ENCODE measurements at regions not wholly inside any gene's neighbourhood (a gene's known extent, or its start where the extent isn't known, plus 50 kb on each side); places are given as distances from the start of the nearest gene placed in this dataset.

GRCh38 chr3:59540696-59541095 lies 490.9 kb upstream of the CFAP20DC start (continued):
- TF ChIP-seq ZNF462 (CRISPR knock-in tag; IDR thresholded peaks at IDR 0.05): no peak
- TF ChIP-seq EZH2 (IDR thresholded peaks at IDR 0.05; ENCODE audit: low read depth, unreplicated experiment): no peak
- TF ChIP-seq, protein P1, sequence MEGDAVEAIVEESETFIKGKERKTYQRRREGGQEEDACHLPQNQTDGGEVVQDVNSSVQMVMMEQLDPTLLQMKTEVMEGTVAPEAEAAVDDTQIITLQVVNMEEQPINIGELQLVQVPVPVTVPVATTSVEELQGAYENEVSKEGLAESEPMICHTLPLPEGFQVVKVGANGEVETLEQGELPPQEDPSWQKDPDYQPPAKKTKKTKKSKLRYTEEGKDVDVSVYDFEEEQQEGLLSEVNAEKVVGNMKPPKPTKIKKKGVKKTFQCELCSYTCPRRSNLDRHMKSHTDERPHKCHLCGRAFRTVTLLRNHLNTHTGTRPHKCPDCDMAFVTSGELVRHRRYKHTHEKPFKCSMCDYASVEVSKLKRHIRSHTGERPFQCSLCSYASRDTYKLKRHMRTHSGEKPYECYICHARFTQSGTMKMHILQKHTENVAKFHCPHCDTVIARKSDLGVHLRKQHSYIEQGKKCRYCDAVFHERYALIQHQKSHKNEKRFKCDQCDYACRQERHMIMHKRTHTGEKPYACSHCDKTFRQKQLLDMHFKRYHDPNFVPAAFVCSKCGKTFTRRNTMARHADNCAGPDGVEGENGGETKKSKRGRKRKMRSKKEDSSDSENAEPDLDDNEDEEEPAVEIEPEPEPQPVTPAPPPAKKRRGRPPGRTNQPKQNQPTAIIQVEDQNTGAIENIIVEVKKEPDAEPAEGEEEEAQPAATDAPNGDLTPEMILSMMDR (conservative IDR thresholded peaks at IDR 0.05; ENCODE audit: low read depth in 2 of 2): no peak
- TF ChIP-seq REST (IDR thresholded peaks at IDR 0.05; ENCODE audit: unreplicated experiment): no peak
- no peak for TF ChIP-seq POLR2AphosphoS5 (IDR thresholded peaks at IDR 0.05; ENCODE audit: low read depth)
- no peak for TF ChIP-seq NANOG (IDR thresholded peaks at IDR 0.05; ENCODE audit: borderline replicate concordance)
